Endothelial cell (in vitro differentiated cells): ENCODE measurements at regions not wholly inside any gene's neighbourhood (a gene's known extent, or its start where the extent isn't known, plus 50 kb on each side); places are given as distances from the start of the nearest gene placed in this dataset.
"Not testable (repeated sequence)": the region's sequence is repeated elsewhere in the genome, so short reads cannot be mapped to it uniquely, and the experiment has no call there.

Source experiments
- DNase-seq: peaks from one replicate; pipeline ENCODE4 v3.0.0; 2021; ENCODE audit warnings: low spot score
- H3K27ac Mint-ChIP-seq: one replicate; pipeline ENCODE4 v1.8.0; 2021; ENCODE audit warnings: mixed read lengths, inconsistent platforms; ENCODE audit not compliant: unreplicated experiment
- H3K27me3 Mint-ChIP-seq: one replicate; pipeline ENCODE4 v1.8.0; 2021; ENCODE audit warnings: mild to moderate bottlenecking, moderate library complexity, mixed read lengths, inconsistent platforms; ENCODE audit not compliant: unreplicated experiment
- H3K36me3 Mint-ChIP-seq: one replicate; pipeline ENCODE4 v1.8.0; 2021; ENCODE audit warnings: mild to moderate bottlenecking, low read depth, mixed read lengths, inconsistent platforms; ENCODE audit not compliant: unreplicated experiment
- H3K4me1 Mint-ChIP-seq: one replicate; pipeline ENCODE4 v1.8.0; 2021; ENCODE audit warnings: mild to moderate bottlenecking, mixed read lengths, inconsistent platforms; ENCODE audit not compliant: unreplicated experiment
- H3K4me3 Mint-ChIP-seq: one replicate; pipeline ENCODE4 v1.8.0; 2021; ENCODE audit warnings: mild to moderate bottlenecking, mixed read lengths, inconsistent platforms; ENCODE audit not compliant: unreplicated experiment
- H3K9me3 Mint-ChIP-seq: one replicate; pipeline ENCODE4 v1.8.0; 2021; ENCODE audit warnings: mixed read lengths, inconsistent platforms; ENCODE audit not compliant: unreplicated experiment
- CTCF ChIP-seq: fragments of 200-600 bp; sonication (generic); IDR thresholded peaks from one replicate; pipeline ENCODE4 v1.5.0; 2021; ENCODE audit warnings: antibody characterized with exemption; ENCODE audit not compliant: unreplicated experiment

- H3K4me1 Mint-ChIP-seq: no peaks in the 10 kb centered on the region
- H3K27me3 Mint-ChIP-seq: peaks cover 2% of the 10 kb centered on the region
- no peak for TF ChIP-seq CTCF
- H3K27ac Mint-ChIP-seq: no peak overlapping the region
- H3K36me3 Mint-ChIP-seq: no peaks in the 10 kb centered on the region
- no peak overlapping the region for H3K4me3 Mint-ChIP-seq
- no peaks in the 10 kb centered on the region for H3K9me3 Mint-ChIP-seq
- DNase-seq: no peak
Observed at GRCh38 chr11:45000918-45001317, 50.2 kb upstream of the TP53I11 start.

- DNase-seq: no peak
Observed at GRCh38 chr11:45001466-45002165, 50.9 kb upstream of the TP53I11 start.

GRCh38 chr11:45005106-45005505 lies 54.4 kb upstream of the TP53I11 start:
- Mint-ChIP-seq H3K36me3 (no peaks in the 10 kb centered on the region), H3K9me3 (no peaks in the 10 kb centered on the region), H3K4me1 (no peaks in the 10 kb centered on the region), H3K4me3 (no peak overlapping the region), H3K27ac (no peak overlapping the region), H3K27me3 (no peaks in the 10 kb centered on the region)
- DNase-seq: no peak
- no peak for TF ChIP-seq CTCF

More at GRCh38 chr11:45001466-45002165, 50.9 kb upstream of the TP53I11 start:
- Mint-ChIP-seq H3K36me3 (no peaks in the 10 kb centered on the region), H3K4me1 (no peaks in the 10 kb centered on the region), H3K27me3 (peaks cover 2% of the 10 kb centered on the region), H3K27ac (no peak overlapping the region), H3K9me3 (no peaks in the 10 kb centered on the region), H3K4me3 (no peak overlapping the region)
- TF ChIP-seq CTCF: no peak

- no peaks in the 10 kb centered on the region for H3K36me3 Mint-ChIP-seq
- no peaks in the 10 kb centered on the region for H3K27me3 Mint-ChIP-seq
- TF ChIP-seq CTCF: no peak
- H3K27ac Mint-ChIP-seq: no peak overlapping the region
- H3K4me1 Mint-ChIP-seq: no peaks in the 10 kb centered on the region
- H3K9me3 Mint-ChIP-seq: no peaks in the 10 kb centered on the region
- no peak overlapping the region for H3K4me3 Mint-ChIP-seq
- DNase-seq: no peak
Observed at GRCh38 chr11:45007011-45007410, 56.3 kb upstream of the TP53I11 start.

- not testable (repeated sequence) for H3K36me3 Mint-ChIP-seq, H3K27me3 Mint-ChIP-seq, DNase-seq, H3K9me3 Mint-ChIP-seq, H3K27ac Mint-ChIP-seq, H3K4me3 Mint-ChIP-seq
- peaks cover 11% of the 10 kb centered on the region for H3K4me1 Mint-ChIP-seq
Observed at GRCh38 chr11:45015983-45016382, 65.3 kb upstream of the TP53I11 start.

- DNase-seq, H3K27ac Mint-ChIP-seq, H3K9me3 Mint-ChIP-seq, H3K36me3 Mint-ChIP-seq, H3K27me3 Mint-ChIP-seq, H3K4me3 Mint-ChIP-seq: not testable (repeated sequence)
- H3K4me1 Mint-ChIP-seq: peaks cover 13% of the 10 kb centered on the region
Observed at GRCh38 chr11:45016446-45016845, 65.8 kb upstream of the TP53I11 start.
